Gastroesophageal sphincter (tissue), 3 donors: ENCODE measurements at regions not wholly inside any gene's neighbourhood (a gene's known extent, or its start where the extent isn't known, plus 50 kb on each side); places are given as distances from the start of the nearest gene placed in this dataset.

Source experiments
- POLR2A ChIP-seq, 2 donors: fragments of 450-650 bp; IDR thresholded peaks; one replicate each; pipeline ENCODE4 v1.6.1; 2017; ENCODE audit warnings: antibody characterized with exemption in 2 of 2, mild to moderate bottlenecking in 2 of 2, moderate library complexity in 1 of 2
- TF ChIP-seq, protein P1 (sequence below), 4 experiments: fragments of 200-600 bp in 2 of 4; fragments of 450-650 bp in 2 of 4; sonication (generic) in 1 of 4; IDR thresholded peaks; one replicate each; pipeline ENCODE4 v1.5.1; 2017 to 2019; ENCODE audit warnings: antibody characterized with exemption in 4 of 4, mild to moderate bottlenecking in 2 of 4, moderate library complexity in 2 of 4

DNA sequence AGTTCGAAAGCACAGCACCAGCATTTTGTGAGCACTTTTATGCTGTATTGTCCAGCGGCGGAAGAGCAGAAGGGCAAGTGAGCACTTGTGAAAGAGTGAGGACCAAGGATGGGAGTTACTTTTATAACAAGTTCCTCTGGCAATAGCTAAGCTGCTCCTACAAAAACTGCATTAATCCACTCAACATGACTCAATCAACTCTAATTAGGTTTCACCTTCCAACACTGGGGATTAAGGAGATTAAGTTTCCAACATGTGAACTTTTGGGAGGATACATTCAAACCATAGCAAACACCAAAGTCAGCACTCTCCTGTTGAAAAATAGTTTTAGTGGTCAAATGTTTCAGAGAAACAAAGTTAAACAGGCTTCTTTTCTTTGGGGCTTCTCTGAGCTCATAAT is 844.5 kb downstream of the REEP3 start:
- TF ChIP-seq, protein P1, sequence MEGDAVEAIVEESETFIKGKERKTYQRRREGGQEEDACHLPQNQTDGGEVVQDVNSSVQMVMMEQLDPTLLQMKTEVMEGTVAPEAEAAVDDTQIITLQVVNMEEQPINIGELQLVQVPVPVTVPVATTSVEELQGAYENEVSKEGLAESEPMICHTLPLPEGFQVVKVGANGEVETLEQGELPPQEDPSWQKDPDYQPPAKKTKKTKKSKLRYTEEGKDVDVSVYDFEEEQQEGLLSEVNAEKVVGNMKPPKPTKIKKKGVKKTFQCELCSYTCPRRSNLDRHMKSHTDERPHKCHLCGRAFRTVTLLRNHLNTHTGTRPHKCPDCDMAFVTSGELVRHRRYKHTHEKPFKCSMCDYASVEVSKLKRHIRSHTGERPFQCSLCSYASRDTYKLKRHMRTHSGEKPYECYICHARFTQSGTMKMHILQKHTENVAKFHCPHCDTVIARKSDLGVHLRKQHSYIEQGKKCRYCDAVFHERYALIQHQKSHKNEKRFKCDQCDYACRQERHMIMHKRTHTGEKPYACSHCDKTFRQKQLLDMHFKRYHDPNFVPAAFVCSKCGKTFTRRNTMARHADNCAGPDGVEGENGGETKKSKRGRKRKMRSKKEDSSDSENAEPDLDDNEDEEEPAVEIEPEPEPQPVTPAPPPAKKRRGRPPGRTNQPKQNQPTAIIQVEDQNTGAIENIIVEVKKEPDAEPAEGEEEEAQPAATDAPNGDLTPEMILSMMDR (IDR thresholded peaks at IDR 0.05) = no peak
- TF ChIP-seq POLR2A (IDR thresholded peaks at IDR 0.05) = no peak
